ENCODE measurements at regions not wholly inside any gene's neighbourhood (a gene's known extent, or its start where the extent isn't known, plus 50 kb on each side); places are given as distances from the start of the nearest gene placed in this dataset.
A peak's percentile ranks its signal among the peaks of the same experiment; 100 is the strongest.

- H3K27me3 ChIP-seq (replicated peaks; ENCODE audit: insufficient read depth, low read depth, low read length, poor library complexity), result peaks cover 93% of the 10 kb centered on the region
- H3K4me1 ChIP-seq (ENCODE audit: insufficient read depth, low read length, poor library complexity, severe bottlenecking), result peaks cover 9% of the 10 kb centered on the region
- BruUV-seq (replicated peaks), result no TSS peak
- no peak for TF ChIP-seq CTCF (conservative IDR thresholded peaks at IDR 0.05; ENCODE audit: low read depth, low read length)
- TF ChIP-seq EZH2 (IDR thresholded peaks at IDR 0.05; ENCODE audit: borderline replicate concordance, low read depth, low read length, poor library complexity, severe bottlenecking), result no peak
- intact Hi-C loops (cut with micrococcal nuclease; ENCODE audit: unreplicated experiment), result no loop called here
- no peak overlapping the region for H3K4me3 ChIP-seq (ENCODE audit: low read depth, low read length, poor library complexity, severe bottlenecking)
- H3K36me3 ChIP-seq (ENCODE audit: insufficient read depth, low read length, poor library complexity, severe bottlenecking), result no peaks in the 10 kb centered on the region
- CTCF ChIA-PET, result no interaction called here
- no peaks in the 10 kb centered on the region for H3K9me3 ChIP-seq (ENCODE audit: low read depth, low read length, poor library complexity, severe bottlenecking)
- H3K27ac ChIP-seq (ENCODE audit: low read depth, low read length, poor library complexity, severe bottlenecking), result no peak overlapping the region
- DNase-seq (ENCODE audit: low spot score), result peak; percentile 76
- POLR2A ChIA-PET (ENCODE audit: low non-redundant PET), result no interaction called here
These were observed 258.3 kb upstream of the TCF21 start for GRCh38 chr6:133630651-133631050.

DNA sequence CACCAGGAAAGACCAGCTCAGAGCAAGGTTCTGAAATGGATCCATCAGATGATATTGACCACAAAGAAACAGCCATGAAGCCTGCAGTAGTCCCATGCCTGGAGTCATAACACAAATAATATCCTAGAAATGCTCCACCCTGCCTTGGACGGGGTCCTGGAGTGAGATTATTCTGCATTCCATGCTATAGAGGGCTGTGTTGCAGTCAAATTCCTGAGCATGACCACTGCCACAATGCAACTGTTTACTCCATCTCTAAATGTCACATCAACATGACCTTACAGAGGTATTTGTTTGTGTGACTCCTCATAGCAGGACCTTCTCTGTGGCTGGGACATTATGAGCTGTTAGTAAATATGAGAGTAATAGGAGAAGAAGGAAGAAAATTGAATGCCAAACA, 257.5 kb upstream of the TCF21 start:
- Histone ChIP-seq H3K9me3 (ENCODE audit: low read depth, low read length, poor library complexity, severe bottlenecking) (no peaks in the 10 kb centered on the region), H3K4me1 (ENCODE audit: insufficient read depth, low read length, poor library complexity, severe bottlenecking) (peaks cover 9% of the 10 kb centered on the region), H3K27ac (ENCODE audit: low read depth, low read length, poor library complexity, severe bottlenecking) (no peak overlapping the region), H3K27me3 (replicated peaks; ENCODE audit: insufficient read depth, low read depth, low read length, poor library complexity) (peaks cover 91% of the 10 kb centered on the region), H3K36me3 (ENCODE audit: insufficient read depth, low read length, poor library complexity, severe bottlenecking) (no peaks in the 10 kb centered on the region), H3K4me3 (ENCODE audit: low read depth, low read length, poor library complexity, severe bottlenecking) (no peak overlapping the region)
- ChIA-PET POLR2A (ENCODE audit: low non-redundant PET) (no interaction called here), CTCF (no interaction called here)
- DNase-seq (ENCODE audit: low spot score), result no peak
- no TSS peak for BruUV-seq (replicated peaks)
- intact Hi-C loops (cut with micrococcal nuclease; ENCODE audit: unreplicated experiment), result no loop called here
- no peak for TF ChIP-seq CTCF (conservative IDR thresholded peaks at IDR 0.05; ENCODE audit: low read depth, low read length)
- TF ChIP-seq EZH2 (IDR thresholded peaks at IDR 0.05; ENCODE audit: borderline replicate concordance, low read depth, low read length, poor library complexity, severe bottlenecking), result no peak

- no peak for TF ChIP-seq EZH2 (IDR thresholded peaks at IDR 0.05; ENCODE audit: borderline replicate concordance, low read depth, low read length, poor library complexity, severe bottlenecking)
- TF ChIP-seq CTCF (conservative IDR thresholded peaks at IDR 0.05; ENCODE audit: low read depth, low read length), result no peak
- CTCF ChIA-PET, result interaction anchor here (0.6 kb wide), 1 partner anchor 63 kb away, joined by 3 read pairs; no protein-coding TSS in a partner anchor
- no peaks in the 10 kb centered on the region for H3K36me3 ChIP-seq (ENCODE audit: insufficient read depth, low read length, poor library complexity, severe bottlenecking)
- POLR2A ChIA-PET (ENCODE audit: low non-redundant PET), result interaction anchor here (0.7 kb wide), 1 partner anchor 32 kb away, joined by 3 read pairs; no protein-coding TSS in a partner anchor
- H3K4me3 ChIP-seq (ENCODE audit: low read depth, low read length, poor library complexity, severe bottlenecking), result no peak overlapping the region
- H3K9me3 ChIP-seq (ENCODE audit: low read depth, low read length, poor library complexity, severe bottlenecking), result no peaks in the 10 kb centered on the region
- peak; percentile 37 for DNase-seq (ENCODE audit: low spot score)
- H3K4me1 ChIP-seq (ENCODE audit: insufficient read depth, low read length, poor library complexity, severe bottlenecking), result peaks cover 9% of the 10 kb centered on the region
- no peak overlapping the region for H3K27ac ChIP-seq (ENCODE audit: low read depth, low read length, poor library complexity, severe bottlenecking)
- H3K27me3 ChIP-seq (replicated peaks; ENCODE audit: insufficient read depth, low read depth, low read length, poor library complexity), result peaks cover 91% of the 10 kb centered on the region
- no TSS peak for BruUV-seq (replicated peaks)
- intact Hi-C loops (cut with micrococcal nuclease; ENCODE audit: unreplicated experiment), result no loop called here
These were observed 256.7 kb upstream of the TCF21 start for GRCh38 chr6:133632206-133632605.
